Nephron (organoid): ENCODE measurements at regions not wholly inside any gene's neighbourhood (a gene's known extent, or its start where the extent isn't known, plus 50 kb on each side); places are given as distances from the start of the nearest gene placed in this dataset.
"Not testable (repeated sequence)": the region's sequence is repeated elsewhere in the genome, so short reads cannot be mapped to it uniquely, and the experiment has no call there.

Experiments used
- H3K27ac Mint-ChIP-seq, 3 experiments: 2 replicates each; pipeline ENCODE4 v1.8.0; 2020; ENCODE audit warnings: mixed read lengths in 3 of 3, mild to moderate bottlenecking in 2 of 3, moderate library complexity in 1 of 3
- H3K27me3 Mint-ChIP-seq: 2 replicates; pipeline ENCODE4 v1.8.0; 2021; ENCODE audit warnings: low read depth, mild to moderate bottlenecking, moderate library complexity, mixed read lengths
- H3K36me3 Mint-ChIP-seq: 2 replicates; pipeline ENCODE4 v1.8.0; 2020; ENCODE audit warnings: low read depth, mixed read lengths
- H3K4me1 Mint-ChIP-seq: 2 replicates; pipeline ENCODE4 v1.8.0; 2020; ENCODE audit warnings: mixed read lengths
- H3K4me3 Mint-ChIP-seq, 3 experiments: 2 replicates each; pipeline ENCODE4 v1.8.0; 2020; ENCODE audit warnings: mild to moderate bottlenecking in 3 of 3, mixed read lengths in 3 of 3, moderate library complexity in 2 of 3
- H3K9me3 Mint-ChIP-seq: 2 replicates; pipeline ENCODE4 v1.8.0; 2020; ENCODE audit warnings: mixed read lengths
- TF ChIP-seq, protein P1 (sequence below), 3 experiments: fragments of 200-600 bp; sonication (generic); IDR thresholded peaks; one replicate each; pipeline ENCODE4 v1.5.0; 2021; ENCODE audit warnings: antibody characterized with exemption in 3 of 3; ENCODE audit not compliant: unreplicated experiment in 3 of 3

DNA sequence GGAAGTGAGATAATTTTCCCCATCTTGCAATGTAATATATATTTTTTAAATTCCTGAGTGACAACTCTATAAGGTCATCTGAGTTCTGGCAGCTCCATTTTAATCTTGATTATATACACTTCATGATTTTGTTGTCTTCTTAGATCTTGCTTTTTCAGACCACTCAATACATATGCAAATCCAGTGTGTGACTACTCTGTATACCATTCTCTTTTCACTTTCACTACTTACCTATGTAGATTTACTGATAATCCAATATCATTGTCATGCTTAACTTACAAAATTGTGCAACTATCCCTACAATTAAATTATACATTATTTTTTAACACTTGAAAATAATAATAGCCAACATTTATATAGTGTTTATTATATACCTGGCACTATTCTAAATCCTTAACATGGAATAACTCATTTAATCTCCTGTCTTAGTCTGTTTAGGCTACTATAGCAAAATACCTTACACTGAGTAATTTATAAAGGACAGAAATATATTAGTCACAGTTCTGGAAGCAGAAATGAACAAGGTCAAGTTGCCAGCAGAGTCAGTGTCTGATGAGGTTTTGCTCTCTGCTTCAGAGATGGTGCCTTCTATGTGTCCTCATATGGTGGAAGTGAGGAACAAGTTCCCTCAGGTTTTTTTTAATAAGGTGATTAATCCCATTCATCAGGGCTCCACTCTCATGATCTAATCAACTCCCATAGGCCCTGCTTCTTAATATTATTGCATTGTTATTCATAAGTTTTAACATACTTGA, 338.5 kb downstream of the TUSC7 start:
- Mint-ChIP-seq H3K27ac (no peak overlapping the region), H3K4me1 (no peaks in the 10 kb centered on the region), H3K36me3 (no peaks in the 10 kb centered on the region), H3K4me3 (no peak overlapping the region), H3K9me3 (peaks cover 7% of the 10 kb centered on the region), H3K27me3 (no peaks in the 10 kb centered on the region)
- TF ChIP-seq, protein P1, sequence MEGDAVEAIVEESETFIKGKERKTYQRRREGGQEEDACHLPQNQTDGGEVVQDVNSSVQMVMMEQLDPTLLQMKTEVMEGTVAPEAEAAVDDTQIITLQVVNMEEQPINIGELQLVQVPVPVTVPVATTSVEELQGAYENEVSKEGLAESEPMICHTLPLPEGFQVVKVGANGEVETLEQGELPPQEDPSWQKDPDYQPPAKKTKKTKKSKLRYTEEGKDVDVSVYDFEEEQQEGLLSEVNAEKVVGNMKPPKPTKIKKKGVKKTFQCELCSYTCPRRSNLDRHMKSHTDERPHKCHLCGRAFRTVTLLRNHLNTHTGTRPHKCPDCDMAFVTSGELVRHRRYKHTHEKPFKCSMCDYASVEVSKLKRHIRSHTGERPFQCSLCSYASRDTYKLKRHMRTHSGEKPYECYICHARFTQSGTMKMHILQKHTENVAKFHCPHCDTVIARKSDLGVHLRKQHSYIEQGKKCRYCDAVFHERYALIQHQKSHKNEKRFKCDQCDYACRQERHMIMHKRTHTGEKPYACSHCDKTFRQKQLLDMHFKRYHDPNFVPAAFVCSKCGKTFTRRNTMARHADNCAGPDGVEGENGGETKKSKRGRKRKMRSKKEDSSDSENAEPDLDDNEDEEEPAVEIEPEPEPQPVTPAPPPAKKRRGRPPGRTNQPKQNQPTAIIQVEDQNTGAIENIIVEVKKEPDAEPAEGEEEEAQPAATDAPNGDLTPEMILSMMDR (IDR thresholded peaks at IDR 0.05; ENCODE audit: unreplicated experiment in 3 of 3): no peak

- no peaks in the 10 kb centered on the region for H3K36me3 Mint-ChIP-seq
- H3K9me3 Mint-ChIP-seq: peaks cover 7% of the 10 kb centered on the region
- TF ChIP-seq, protein P1 (IDR thresholded peaks at IDR 0.05; ENCODE audit: unreplicated experiment in 3 of 3): no peak
- H3K4me1 Mint-ChIP-seq: no peaks in the 10 kb centered on the region
- H3K4me3 Mint-ChIP-seq: no peak overlapping the region
- no peaks in the 10 kb centered on the region for H3K27me3 Mint-ChIP-seq
- no peak overlapping the region for H3K27ac Mint-ChIP-seq
Observed at GRCh38 chr3:117052395-117052794, 342.8 kb downstream of the TUSC7 start.

- Mint-ChIP-seq H3K4me3 (no peak overlapping the region), H3K36me3 (no peaks in the 10 kb centered on the region), H3K9me3 (peaks cover 2% of the 10 kb centered on the region), H3K27ac (no peak overlapping the region), H3K4me1 (no peaks in the 10 kb centered on the region), H3K27me3 (no peaks in the 10 kb centered on the region)
- TF ChIP-seq, protein P1 (IDR thresholded peaks at IDR 0.05; ENCODE audit: unreplicated experiment in 3 of 3): no peak
Observed at GRCh38 chr3:117054556-117054955, 345.0 kb downstream of the TUSC7 start.

- not testable (repeated sequence) for H3K36me3 Mint-ChIP-seq, H3K4me3 Mint-ChIP-seq, H3K27me3 Mint-ChIP-seq, H3K27ac Mint-ChIP-seq, H3K4me1 Mint-ChIP-seq, H3K9me3 Mint-ChIP-seq
Observed at GRCh38 chr3:117056946-117057345, 347.4 kb downstream of the TUSC7 start.

DNA sequence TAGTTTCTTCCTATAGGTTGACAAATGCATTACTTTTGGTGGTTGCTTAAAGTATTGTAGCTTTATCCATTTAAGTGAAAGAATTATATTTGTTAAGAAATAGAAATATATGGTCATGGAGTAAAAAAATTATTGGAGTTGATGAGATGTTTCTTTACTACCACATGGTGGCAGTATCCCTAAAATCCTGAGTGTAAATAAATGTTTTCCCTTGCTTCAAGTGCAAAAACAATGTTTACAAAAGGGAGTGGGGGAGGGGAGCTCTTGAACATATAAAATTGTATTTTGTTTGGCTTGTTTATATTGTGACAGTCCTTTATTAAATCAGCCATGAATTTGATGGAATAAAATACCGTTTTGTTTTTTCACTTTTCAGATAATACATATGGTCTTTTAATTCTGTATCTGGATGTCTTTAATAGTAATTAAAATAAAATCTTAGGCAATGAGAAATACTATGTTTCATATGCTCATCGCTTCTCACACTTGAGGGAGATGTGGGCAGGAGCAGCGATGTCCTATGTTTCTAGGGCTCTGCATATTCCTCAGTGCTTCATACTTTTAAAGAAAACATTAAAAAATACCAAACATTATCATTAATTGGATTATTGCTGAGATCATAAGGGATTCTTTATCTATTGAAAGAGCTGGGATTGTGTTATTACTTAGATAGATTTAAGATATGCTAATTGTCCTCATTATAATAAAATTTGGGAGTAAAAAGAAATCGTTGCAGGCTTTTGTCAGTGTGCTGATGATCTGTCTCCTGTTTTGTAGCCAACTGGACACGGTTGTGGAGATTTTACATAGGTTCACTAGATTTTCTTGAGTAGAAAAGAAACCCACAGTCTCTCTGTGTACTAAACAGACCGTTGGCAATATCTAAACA, 349.7 kb downstream of the TUSC7 start:
- no peaks in the 10 kb centered on the region for H3K9me3 Mint-ChIP-seq
- TF ChIP-seq, protein P1 (IDR thresholded peaks at IDR 0.05; ENCODE audit: unreplicated experiment in 3 of 3): peak; percentile 58 to 79 (median 66)
- no peak overlapping the region for H3K27ac Mint-ChIP-seq
- no peaks in the 10 kb centered on the region for H3K36me3 Mint-ChIP-seq
- H3K4me1 Mint-ChIP-seq: no peaks in the 10 kb centered on the region
- no peak overlapping the region for H3K4me3 Mint-ChIP-seq
- H3K27me3 Mint-ChIP-seq: no peaks in the 10 kb centered on the region

- H3K4me3 Mint-ChIP-seq: no peak overlapping the region
- no peak overlapping the region for H3K27ac Mint-ChIP-seq
- no peaks in the 10 kb centered on the region for H3K9me3 Mint-ChIP-seq
- H3K27me3 Mint-ChIP-seq: no peaks in the 10 kb centered on the region
- no peaks in the 10 kb centered on the region for H3K36me3 Mint-ChIP-seq
- no peaks in the 10 kb centered on the region for H3K4me1 Mint-ChIP-seq
- TF ChIP-seq, protein P1 (IDR thresholded peaks at IDR 0.05; ENCODE audit: unreplicated experiment in 3 of 3): no peak
Observed at GRCh38 chr3:117059956-117060270, 350.3 kb downstream of the TUSC7 start.
